H9 (cell line): ENCODE measurements at regions not wholly inside any gene's neighbourhood (a gene's known extent, or its start where the extent isn't known, plus 50 kb on each side); places are given as distances from the start of the nearest gene placed in this dataset.

Source experiments
- DNase-seq: peaks from one replicate; pipeline ENCODE4 v3.0.0-alpha.2; 2017
- H2AFZ ChIP-seq: one replicate; pipeline ENCODE4 v1.6.1; 2013; ENCODE audit warnings: mild to moderate bottlenecking, low read length, control low read depth, moderate library complexity
- H2AK5ac ChIP-seq: 2 replicates; pipeline ENCODE4 v1.6.1; 2013; ENCODE audit warnings: low read length, control low read depth, mixed read lengths; ENCODE audit not compliant: insufficient read length
- H2BK120ac ChIP-seq: one replicate; pipeline ENCODE4 v1.6.1; 2013; ENCODE audit warnings: low read depth, mild to moderate bottlenecking, low read length, control low read depth, inconsistent platforms; ENCODE audit not compliant: poor library complexity, severe bottlenecking
- H2BK12ac ChIP-seq: 2 replicates; pipeline ENCODE4 v1.6.1; 2013; ENCODE audit warnings: low read length, control low read depth, mixed read lengths, low read depth; ENCODE audit not compliant: insufficient read length
- H2BK15ac ChIP-seq: 2 replicates; pipeline ENCODE4 v1.6.1; 2013; ENCODE audit warnings: low read depth, low read length, control low read depth
- H2BK20ac ChIP-seq: one replicate; pipeline ENCODE4 v1.6.1; 2013; ENCODE audit warnings: low read depth, mild to moderate bottlenecking, low read length, control low read depth, inconsistent platforms; ENCODE audit not compliant: poor library complexity, severe bottlenecking
- H2BK5ac ChIP-seq: 2 replicates; pipeline ENCODE4 v1.6.1; 2013; ENCODE audit warnings: low read length, control low read depth, mixed read lengths; ENCODE audit not compliant: insufficient read length
- H3K14ac ChIP-seq: 2 replicates; pipeline ENCODE4 v1.6.1; 2013; ENCODE audit warnings: low read length, control low read depth; ENCODE audit not compliant: insufficient read depth
- H3K18ac ChIP-seq: 2 replicates; pipeline ENCODE4 v1.6.1; 2013; ENCODE audit warnings: low read depth, mild to moderate bottlenecking, mixed read lengths, low read length, control low read depth; ENCODE audit not compliant: insufficient read length
- H3K23ac ChIP-seq: 2 replicates; pipeline ENCODE4 v1.6.1; 2013; ENCODE audit warnings: low read length, control low read depth, mixed read lengths, low read depth; ENCODE audit not compliant: insufficient read length
- H3K23me2 ChIP-seq: 2 replicates; pipeline ENCODE4 v1.6.1; 2013; ENCODE audit warnings: low read depth, mild to moderate bottlenecking, mixed read lengths, low read length, control low read depth; ENCODE audit not compliant: insufficient read length, poor library complexity, severe bottlenecking
- H3K27ac ChIP-seq: 2 replicates; pipeline ENCODE4 v1.5.1; 2013; ENCODE audit warnings: low read length, control low read depth, mixed read lengths, low read depth; ENCODE audit not compliant: insufficient read length
- H3K27me3 ChIP-seq: 2 replicates; pipeline ENCODE4 v1.6.1; 2013; ENCODE audit warnings: low read length, control low read depth, inconsistent platforms; ENCODE audit not compliant: insufficient read depth
- H3K4ac ChIP-seq: 2 replicates; pipeline ENCODE4 v1.6.1; 2013; ENCODE audit warnings: low read depth, mild to moderate bottlenecking, control low read depth, inconsistent platforms, low read length, moderate library complexity
- H3K4me1 ChIP-seq: 2 replicates; pipeline ENCODE4 v1.6.1; 2013; ENCODE audit warnings: low read length, control low read depth, inconsistent platforms; ENCODE audit not compliant: insufficient read depth
- H3K4me2 ChIP-seq: 2 replicates; pipeline ENCODE4 v1.6.1; 2013; ENCODE audit warnings: low read length, control low read depth, mixed read lengths; ENCODE audit not compliant: insufficient read length, insufficient read depth
- H3K56ac ChIP-seq: 2 replicates; pipeline ENCODE4 v1.6.1; 2013; ENCODE audit warnings: low read depth, mild to moderate bottlenecking, mixed read lengths, low read length, control low read depth; ENCODE audit not compliant: insufficient read length
- H3K79me1 ChIP-seq: 2 replicates; pipeline ENCODE4 v1.6.1; 2013; ENCODE audit warnings: low read depth, mild to moderate bottlenecking, moderate library complexity, low read length, control low read depth, inconsistent platforms; ENCODE audit not compliant: insufficient read depth, poor library complexity, severe bottlenecking
- H3K79me2 ChIP-seq: 2 replicates; pipeline ENCODE4 v1.6.1; 2013; ENCODE audit warnings: low read length, control low read depth, inconsistent platforms; ENCODE audit not compliant: insufficient read depth
- H3K9ac ChIP-seq: 2 replicates; pipeline ENCODE4 v1.6.1; 2013; ENCODE audit warnings: low read length, control low read depth, mixed read lengths; ENCODE audit not compliant: insufficient read length; ENCODE audit errors: extremely low read depth
- H3K9me3 ChIP-seq: one replicate; pipeline ENCODE4 v1.6.1; 2013; ENCODE audit warnings: low read depth, low read length, inconsistent platforms; ENCODE audit not compliant: control insufficient read depth
- H3T11ph ChIP-seq: one replicate; pipeline ENCODE4 v1.6.1; 2013; ENCODE audit warnings: mild to moderate bottlenecking, low read length, control low read depth, inconsistent platforms
- H4K20me1 ChIP-seq: one replicate; pipeline ENCODE4 v1.6.1; 2013; ENCODE audit not compliant: control insufficient read depth, insufficient read length, insufficient read depth
- H4K5ac ChIP-seq: 2 replicates; pipeline ENCODE4 v1.6.1; 2013; ENCODE audit warnings: low read depth, mild to moderate bottlenecking, mixed read lengths, low read length, control low read depth; ENCODE audit not compliant: insufficient read length
- H4K8ac ChIP-seq: replicated peaks from 2 replicates; pipeline ENCODE4 v1.6.1; 2013; ENCODE audit warnings: low read length, control low read depth, mixed read lengths, low read depth; ENCODE audit not compliant: insufficient read length
- H4K91ac ChIP-seq: 2 replicates; pipeline ENCODE4 v1.6.1; 2013; ENCODE audit warnings: low read depth, mild to moderate bottlenecking, moderate library complexity, mixed read lengths, low read length, control low read depth; ENCODE audit not compliant: insufficient read length
- H3K27ac Mint-ChIP-seq, 3 experiments: 2 replicates in 2 of 3; 3 replicates in 1 of 3; pipeline ENCODE4 v1.8.0; 2020 to 2021; ENCODE audit warnings: mixed read lengths in 3 of 3, mild to moderate bottlenecking in 1 of 3, moderate library complexity in 1 of 3
- H3K27me3 Mint-ChIP-seq: 2 replicates; pipeline ENCODE4 v1.8.0; 2021; ENCODE audit warnings: low read depth, mild to moderate bottlenecking, moderate library complexity, mixed read lengths
- H3K36me3 Mint-ChIP-seq, 3 experiments: 2 replicates in 2 of 3; 3 replicates in 1 of 3; pipeline ENCODE4 v1.8.0; 2020 to 2021; ENCODE audit warnings: low read depth in 3 of 3, mixed read lengths in 3 of 3; ENCODE audit not compliant: insufficient read depth in 1 of 3
- H3K4me1 Mint-ChIP-seq, 2 experiments: 2 replicates each; pipeline ENCODE4 v1.8.0; 2020; ENCODE audit warnings: mixed read lengths in 2 of 2
- H3K4me3 Mint-ChIP-seq, 2 experiments: 2 replicates in 1 of 2; 3 replicates in 1 of 2; pipeline ENCODE4 v1.8.0; 2020 to 2021; ENCODE audit warnings: mild to moderate bottlenecking in 2 of 2, mixed read lengths in 2 of 2, moderate library complexity in 1 of 2
- H3K9me3 Mint-ChIP-seq, 2 experiments: 2 replicates in 1 of 2; 3 replicates in 1 of 2; pipeline ENCODE4 v1.8.0; 2020; ENCODE audit warnings: mild to moderate bottlenecking in 2 of 2, mixed read lengths in 2 of 2, moderate library complexity in 1 of 2
- CTCF ChIP-seq: fragments of 200-600 bp; sonication (generic); conservative IDR thresholded peaks from 3 replicates; pipeline ENCODE4 v1.8.0; 2021; ENCODE audit warnings: antibody characterized with exemption, mild to moderate bottlenecking
- WGBS: extraction: QIAGEN DNeasy Blood & Tissue Kit; methylation state at CpG from one replicate; pipeline ENCODE4 v1.1.7; 2013; ENCODE audit warnings: missing lambda C conversion rate, low lambda C conversion rate, mixed read lengths; ENCODE audit not compliant: insufficient read length; ENCODE audit errors: extremely low coverage; 5-methylcytosine and 5-hydroxymethylcytosine counted together

- no peak overlapping the region for H3K4me2 ChIP-seq
- H4K5ac ChIP-seq = no peak overlapping the region
- no peaks in the 10 kb centered on the region for H3K9me3 ChIP-seq
- H3K27ac Mint-ChIP-seq = no peak overlapping the region; a peak in 1 of 7 replicates
- H4K8ac ChIP-seq = no peak overlapping the region
- no peak overlapping the region for H2BK15ac ChIP-seq
- no peaks in the 10 kb centered on the region for H3K4me1 ChIP-seq
- H3K9ac ChIP-seq = no peak overlapping the region
- no peak overlapping the region for H2BK120ac ChIP-seq
- no peak overlapping the region for H3K56ac ChIP-seq
- H3K79me2 ChIP-seq = no peaks in the 10 kb centered on the region
- no peak overlapping the region for H3T11ph ChIP-seq
- no peak overlapping the region for H2BK5ac ChIP-seq
- H3K18ac ChIP-seq = no peak overlapping the region
- WGBS = no CpG with 5 or more reads among the region's 5 CpGs
- H2AFZ ChIP-seq = no peak overlapping the region
- no peak overlapping the region for H2AK5ac ChIP-seq
- no peak overlapping the region for H2BK20ac ChIP-seq
- no peaks in the 10 kb centered on the region for H3K36me3 Mint-ChIP-seq
- no peaks in the 10 kb centered on the region for H3K27me3 Mint-ChIP-seq
- H3K14ac ChIP-seq = no peak overlapping the region
- H3K79me1 ChIP-seq = no peaks in the 10 kb centered on the region
- H3K4me1 Mint-ChIP-seq = no peaks in the 10 kb centered on the region
- H3K27me3 ChIP-seq = no peaks in the 10 kb centered on the region
- H3K4ac ChIP-seq = no peak overlapping the region
- H3K4me3 Mint-ChIP-seq = no peak overlapping the region
- H3K23ac ChIP-seq = no peak overlapping the region
- no peak for DNase-seq
- no peaks in the 10 kb centered on the region for H3K9me3 Mint-ChIP-seq
- no peaks in the 10 kb centered on the region for H4K20me1 ChIP-seq
- H4K91ac ChIP-seq = no peak overlapping the region
- TF ChIP-seq CTCF = no peak
- H2BK12ac ChIP-seq = no peak overlapping the region
- no peak overlapping the region for H3K27ac ChIP-seq
- no peaks in the 10 kb centered on the region for H3K23me2 ChIP-seq
Measured at GRCh38 chr5:164312801-164313200, 807.4 kb downstream of the MAT2B start.
